Astrocyte of the hippocampus (primary cell): ENCODE measurements at regions not wholly inside any gene's neighbourhood (a gene's known extent, or its start where the extent isn't known, plus 50 kb on each side); places are given as distances from the start of the nearest gene placed in this dataset.
"Not testable (repeated sequence)": the region's sequence is repeated elsewhere in the genome, so short reads cannot be mapped to it uniquely, and the experiment has no call there.

Experiments used
- DNase-seq: peaks from one replicate; pipeline ENCODE4 v3.0.0; 2011; ENCODE audit warnings: low read depth, low spot score

- no peak for DNase-seq
These were observed 562.6 kb downstream of the EDEM1 start for GRCh38 chr3:5750091-5750490.

GRCh38 chr3:5750874-5751640 lies 563.5 kb downstream of the EDEM1 start:
- no peak for DNase-seq

- DNase-seq = peak; percentile 54
These were observed 567.1 kb downstream of the EDEM1 start for GRCh38 chr3:5754602-5755001.

GRCh38 chr3:5756443-5756842 lies 568.9 kb downstream of the EDEM1 start:
- peak; percentile 37 for DNase-seq

- DNase-seq = no peak
These were observed 569.8 kb downstream of the EDEM1 start for GRCh38 chr3:5757213-5757804.

DNA sequence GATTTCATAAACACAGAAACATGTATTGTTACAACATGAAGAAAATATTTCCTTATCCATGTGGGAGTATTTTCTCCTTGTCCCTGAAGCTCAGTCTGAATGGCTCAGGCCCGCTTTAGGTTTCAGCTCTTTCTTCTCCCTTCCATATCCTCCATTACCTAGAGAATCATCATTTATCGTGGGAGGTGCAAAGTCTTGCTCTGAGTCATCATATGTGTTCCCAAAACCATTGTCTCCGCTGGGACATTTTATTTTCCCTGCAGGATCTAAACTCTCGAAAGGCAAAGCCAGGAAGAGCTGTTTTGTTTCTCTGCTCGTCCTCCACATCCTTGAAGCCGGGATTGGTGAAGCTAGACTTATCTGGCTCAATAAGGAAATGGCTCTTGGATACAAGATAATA lies 571.2 kb downstream of the EDEM1 start:
- no peak for DNase-seq

GRCh38 chr3:5762506-5762905 lies 575.0 kb downstream of the EDEM1 start:
- no peak for DNase-seq

DNA sequence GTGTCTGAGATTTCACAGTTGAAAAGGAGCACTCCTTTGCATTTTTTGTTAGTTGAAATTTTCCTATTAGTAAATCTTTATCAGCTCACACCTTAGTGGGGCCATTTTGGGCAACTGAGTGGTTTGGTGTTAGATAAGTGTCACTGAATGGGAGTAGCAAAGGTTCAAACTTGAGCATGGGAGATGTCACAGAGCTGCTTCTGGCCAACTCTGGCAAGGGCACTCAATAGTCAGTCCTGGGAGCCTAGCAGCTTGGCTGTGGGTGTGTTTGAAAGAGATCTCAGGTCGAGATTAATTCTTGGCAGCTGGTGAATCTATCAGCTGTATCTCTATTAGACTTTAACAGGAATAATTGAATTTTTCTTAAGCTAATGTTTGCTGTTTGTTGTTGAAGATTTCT lies 579.3 kb downstream of the EDEM1 start:
- no peak for DNase-seq

GRCh38 chr3:5767304-5767703 lies 579.8 kb downstream of the EDEM1 start:
- DNase-seq = no peak

DNA sequence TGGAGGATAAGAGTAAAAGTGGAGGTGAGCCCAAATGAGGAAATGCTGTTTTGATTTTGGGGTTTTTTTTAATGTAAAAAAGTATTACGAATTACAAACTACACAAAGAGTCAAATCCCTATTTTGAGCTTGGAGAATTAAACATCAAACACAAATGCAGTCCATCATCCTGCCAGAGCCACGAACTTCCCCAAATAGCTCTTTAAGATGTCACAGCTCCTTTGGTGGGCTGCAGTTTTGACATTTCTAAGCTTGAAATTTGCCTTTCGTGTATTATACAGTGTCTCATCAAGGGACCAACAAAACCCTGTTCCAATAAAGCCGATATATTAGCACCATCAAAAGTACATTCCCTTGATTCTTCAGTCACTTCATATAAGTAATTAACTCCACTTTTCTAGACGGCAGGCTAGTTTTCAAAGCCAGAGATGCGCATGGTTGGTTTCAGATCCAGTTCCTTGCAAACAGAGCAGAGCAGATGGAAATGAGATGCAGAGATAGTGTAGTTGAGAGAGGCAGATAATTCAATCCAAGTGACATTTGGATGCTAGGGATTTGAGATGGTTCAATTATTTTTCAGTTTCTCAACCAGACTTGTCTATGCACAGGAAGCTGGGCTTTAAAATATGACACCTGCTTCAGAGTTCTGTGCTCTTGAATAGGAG lies 580.9 kb downstream of the EDEM1 start:
- DNase-seq = no peak

DNA sequence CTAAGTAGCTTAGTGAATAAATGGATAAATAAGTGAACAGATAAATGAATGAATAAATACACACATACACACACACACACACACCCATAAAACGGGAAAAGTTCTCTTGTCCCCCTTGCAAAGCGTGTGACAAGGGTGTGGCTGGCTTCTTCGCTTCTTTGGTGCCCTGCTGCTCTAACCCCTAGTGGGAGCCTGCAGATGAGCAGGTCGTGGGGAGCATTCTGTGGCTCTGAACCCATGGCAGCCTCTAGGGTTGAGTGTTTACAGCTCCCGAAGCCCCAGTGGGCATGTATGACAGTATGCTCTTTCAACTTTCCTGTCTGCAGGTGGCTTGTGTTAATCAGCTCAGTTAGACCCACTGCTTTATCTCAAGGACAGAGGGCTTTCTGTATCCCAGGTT lies 582.3 kb downstream of the EDEM1 start:
- DNase-seq = no peak

DNA sequence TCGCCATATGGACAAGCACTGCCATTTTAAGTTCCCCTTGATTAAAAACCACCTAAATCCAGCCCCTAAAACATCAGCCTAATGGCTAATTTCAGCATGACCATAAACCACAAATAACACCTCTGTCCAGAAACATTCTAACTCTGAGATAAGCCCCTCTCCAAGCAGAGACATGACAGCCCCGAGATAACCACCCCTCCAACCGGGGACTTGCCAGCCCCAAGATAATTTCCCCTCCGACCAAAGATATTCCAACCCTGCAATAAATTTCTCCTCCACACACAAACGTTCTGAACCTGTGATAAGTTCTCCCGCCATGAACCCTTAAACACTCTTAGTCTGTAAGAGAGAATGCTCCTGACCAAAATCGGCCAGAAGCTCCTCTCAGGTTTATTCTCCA lies 586.8 kb downstream of the EDEM1 start:
- no peak for DNase-seq

- not testable (repeated sequence) for DNase-seq
These were observed 587.6 kb downstream of the EDEM1 start for GRCh38 chr3:5775100-5775499.

- peak; percentile 52 for DNase-seq
These were observed 597.2 kb downstream of the EDEM1 start for GRCh38 chr3:5784690-5785089.

DNA sequence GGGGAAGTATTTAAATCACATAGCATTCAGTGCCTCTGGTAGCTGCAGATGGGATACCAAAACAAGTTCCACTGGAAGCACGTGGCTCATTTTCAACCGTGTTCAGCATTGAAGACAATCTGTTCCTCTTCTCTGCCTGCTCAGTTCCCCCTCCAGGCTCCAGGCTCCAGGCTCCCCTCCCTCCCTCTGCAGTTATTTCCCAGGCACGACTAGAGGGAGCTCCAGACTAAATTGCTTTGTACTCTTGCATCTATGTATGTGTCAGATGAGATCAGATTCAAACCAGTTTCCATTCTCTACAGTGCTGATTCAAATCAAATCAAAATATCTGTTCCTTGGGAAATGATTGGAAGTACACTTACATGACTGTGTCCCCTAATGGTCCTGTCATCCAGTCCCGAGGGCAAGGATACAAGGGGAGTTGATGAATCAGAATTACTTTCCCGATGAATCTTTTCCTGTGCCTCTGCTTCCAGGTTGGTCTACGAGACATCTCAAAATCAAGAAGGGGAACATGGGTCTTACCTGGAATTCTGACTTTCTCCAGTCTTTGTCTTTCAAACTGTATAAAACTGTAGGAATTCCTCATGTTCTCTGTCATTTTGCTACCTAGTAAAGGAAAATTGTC lies 600.5 kb downstream of the EDEM1 start:
- peak; percentile 70 for DNase-seq

DNA sequence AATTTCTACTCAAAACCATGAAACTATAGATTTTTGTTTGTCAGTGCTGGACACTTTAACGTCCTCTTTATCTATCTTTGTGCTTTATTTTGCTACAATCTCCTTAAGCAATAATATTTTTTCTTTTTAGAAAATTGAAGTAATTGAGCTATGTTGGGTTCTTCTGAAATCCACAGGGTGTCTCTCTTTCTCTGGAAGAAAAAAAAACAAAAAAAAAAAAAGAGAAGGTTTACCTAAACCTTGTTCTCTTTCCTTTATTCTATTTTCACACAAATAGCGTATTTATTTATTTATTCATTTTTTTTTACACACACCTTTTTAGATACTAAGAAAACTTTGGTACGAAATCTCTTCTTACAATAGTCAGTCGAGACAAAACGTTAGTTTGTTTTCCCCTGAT lies 601.0 kb downstream of the EDEM1 start:
- DNase-seq = no peak

GRCh38 chr3:5791558-5791957 lies 604.1 kb downstream of the EDEM1 start:
- DNase-seq = peak; percentile 55

GRCh38 chr3:5796541-5796940 lies 609.0 kb downstream of the EDEM1 start:
- DNase-seq = no peak

DNA sequence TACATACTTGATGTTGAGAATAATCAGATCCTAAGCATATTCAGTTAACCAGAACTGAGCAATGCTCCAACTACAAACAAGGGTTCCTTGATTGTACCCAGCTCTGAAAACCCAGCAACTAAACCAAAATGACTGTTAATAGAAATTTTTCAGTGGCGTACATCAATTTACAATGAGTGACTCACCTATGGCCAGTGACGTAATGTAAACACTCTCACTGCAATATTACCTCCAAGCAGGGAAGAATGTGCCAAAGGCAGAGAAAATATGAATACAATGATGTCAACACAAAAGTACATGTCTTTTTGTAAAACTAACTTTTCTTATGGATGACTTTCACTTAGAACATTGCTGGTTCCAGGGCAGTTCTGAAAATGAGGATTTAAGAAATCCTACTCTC lies 611.3 kb downstream of the EDEM1 start:
- DNase-seq = peak; percentile 67

- no peak for DNase-seq
These were observed 611.9 kb downstream of the EDEM1 start for GRCh38 chr3:5799398-5799797.

DNA sequence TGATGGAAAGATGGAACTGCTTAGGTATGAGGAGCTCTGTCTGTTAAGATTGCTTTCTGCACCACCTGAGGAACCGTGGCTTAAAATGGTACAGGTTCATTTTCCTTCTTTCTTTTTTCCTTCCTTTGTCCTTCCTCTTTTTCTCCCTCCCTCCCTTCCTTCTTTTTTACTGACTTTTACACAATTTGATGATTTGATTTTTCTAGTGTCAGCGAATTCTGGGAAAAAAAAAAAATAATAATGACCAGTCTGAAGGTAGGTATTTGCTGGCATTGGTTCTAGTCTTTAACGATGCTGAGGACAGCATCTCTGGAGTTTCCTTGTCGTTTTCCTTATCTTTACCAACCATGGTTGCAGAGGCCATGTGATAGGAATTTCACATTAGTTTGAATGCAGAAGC lies 613.5 kb downstream of the EDEM1 start:
- DNase-seq = no peak

GRCh38 chr3:5806192-5806591 lies 618.7 kb downstream of the EDEM1 start:
- peak; percentile 53 for DNase-seq
